Chondrocyte (in vitro differentiated cells): ENCODE measurements at regions not wholly inside any gene's neighbourhood (a gene's known extent, or its start where the extent isn't known, plus 50 kb on each side); places are given as distances from the start of the nearest gene placed in this dataset.

Experiments used
- DNase-seq: peaks from one replicate; pipeline ENCODE4 v3.0.0; 2021; ENCODE audit warnings: mixed read lengths, low spot score
- H3K27ac Mint-ChIP-seq: one replicate; pipeline ENCODE4 v1.8.0; 2021; ENCODE audit warnings: mild to moderate bottlenecking, moderate library complexity, mixed read lengths; ENCODE audit not compliant: unreplicated experiment
- H3K27me3 Mint-ChIP-seq: 2 replicates; pipeline ENCODE4 v1.8.0; 2021; ENCODE audit warnings: low read depth, mixed read lengths
- H3K36me3 Mint-ChIP-seq: 2 replicates; pipeline ENCODE4 v1.8.0; 2021; ENCODE audit warnings: low read depth, mixed read lengths
- H3K4me1 Mint-ChIP-seq: 2 replicates; pipeline ENCODE4 v1.8.0; 2021; ENCODE audit warnings: low read depth, mild to moderate bottlenecking, mixed read lengths
- H3K4me3 Mint-ChIP-seq: one replicate; pipeline ENCODE4 v1.8.0; 2021; ENCODE audit warnings: mild to moderate bottlenecking, moderate library complexity, mixed read lengths; ENCODE audit not compliant: unreplicated experiment
- H3K9me3 Mint-ChIP-seq: 2 replicates; pipeline ENCODE4 v1.8.0; 2021; ENCODE audit warnings: low read depth, mixed read lengths
- TF ChIP-seq, protein P1 (sequence below): fragments of 200-600 bp; sonication (generic); IDR thresholded peaks from 2 replicates; pipeline ENCODE4 v1.5.0; 2021; ENCODE audit warnings: antibody characterized with exemption, mild to moderate bottlenecking, moderate library complexity

DNA sequence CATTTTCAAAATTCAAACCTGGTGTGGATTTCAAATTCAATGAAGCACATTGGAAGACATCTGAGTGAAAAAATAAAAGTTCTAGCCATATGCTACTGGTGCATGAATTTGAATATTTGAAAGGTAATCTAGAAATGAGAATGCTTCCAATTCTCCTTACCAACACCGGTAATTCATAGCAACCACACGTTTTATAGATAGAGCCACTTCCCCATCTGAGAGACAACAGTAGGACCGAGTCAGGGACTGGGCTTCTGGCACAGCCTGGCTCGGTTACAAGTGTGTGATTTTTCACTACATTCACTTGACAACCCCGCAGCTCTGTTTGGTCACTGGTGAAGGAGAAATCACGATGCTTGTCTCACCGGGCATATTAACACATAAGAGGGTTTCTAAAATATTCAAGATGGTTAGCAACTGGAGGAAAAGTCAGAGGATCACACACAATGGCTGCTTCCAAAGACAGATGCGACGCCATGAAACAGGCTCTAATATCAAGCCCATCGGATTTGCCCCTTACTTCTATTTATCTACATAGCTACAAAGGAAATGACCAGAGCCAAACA is 86.5 kb upstream of the FOXN3 start:
- Mint-ChIP-seq H3K27ac (no peak overlapping the region), H3K36me3 (peaks cover 5% of the 10 kb centered on the region), H3K9me3 (no peaks in the 10 kb centered on the region), H3K4me1 (peaks cover 39% of the 10 kb centered on the region), H3K27me3 (no peaks in the 10 kb centered on the region), H3K4me3 (no peak overlapping the region)
- DNase-seq = no peak
- TF ChIP-seq, protein P1, sequence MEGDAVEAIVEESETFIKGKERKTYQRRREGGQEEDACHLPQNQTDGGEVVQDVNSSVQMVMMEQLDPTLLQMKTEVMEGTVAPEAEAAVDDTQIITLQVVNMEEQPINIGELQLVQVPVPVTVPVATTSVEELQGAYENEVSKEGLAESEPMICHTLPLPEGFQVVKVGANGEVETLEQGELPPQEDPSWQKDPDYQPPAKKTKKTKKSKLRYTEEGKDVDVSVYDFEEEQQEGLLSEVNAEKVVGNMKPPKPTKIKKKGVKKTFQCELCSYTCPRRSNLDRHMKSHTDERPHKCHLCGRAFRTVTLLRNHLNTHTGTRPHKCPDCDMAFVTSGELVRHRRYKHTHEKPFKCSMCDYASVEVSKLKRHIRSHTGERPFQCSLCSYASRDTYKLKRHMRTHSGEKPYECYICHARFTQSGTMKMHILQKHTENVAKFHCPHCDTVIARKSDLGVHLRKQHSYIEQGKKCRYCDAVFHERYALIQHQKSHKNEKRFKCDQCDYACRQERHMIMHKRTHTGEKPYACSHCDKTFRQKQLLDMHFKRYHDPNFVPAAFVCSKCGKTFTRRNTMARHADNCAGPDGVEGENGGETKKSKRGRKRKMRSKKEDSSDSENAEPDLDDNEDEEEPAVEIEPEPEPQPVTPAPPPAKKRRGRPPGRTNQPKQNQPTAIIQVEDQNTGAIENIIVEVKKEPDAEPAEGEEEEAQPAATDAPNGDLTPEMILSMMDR = no peak

DNA sequence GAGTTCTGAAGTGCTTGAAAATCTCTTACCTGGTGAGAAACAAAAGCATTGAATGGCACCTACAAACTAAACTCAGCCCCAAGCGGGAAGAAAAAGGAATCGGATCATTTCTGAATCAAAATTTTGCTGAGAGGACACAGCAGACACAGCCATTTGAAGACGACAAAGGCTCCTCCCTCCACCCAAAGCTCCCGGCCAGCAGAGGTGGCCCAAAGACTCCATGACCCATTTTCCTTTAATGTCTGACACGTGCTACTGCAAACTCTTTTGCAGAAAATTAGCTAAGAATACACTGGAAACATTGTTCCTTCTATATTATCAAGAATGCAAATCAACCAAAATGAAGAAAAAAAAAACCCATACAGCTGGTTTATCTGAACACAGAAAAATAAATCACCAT is 85.9 kb upstream of the FOXN3 start:
- Mint-ChIP-seq H3K27me3 (no peaks in the 10 kb centered on the region), H3K36me3 (peaks cover 5% of the 10 kb centered on the region), H3K4me1 (peaks cover 34% of the 10 kb centered on the region), H3K9me3 (no peaks in the 10 kb centered on the region), H3K4me3 (no peak overlapping the region), H3K27ac (no peak overlapping the region)
- no peak for DNase-seq
- TF ChIP-seq, protein P1 = no peak

DNA sequence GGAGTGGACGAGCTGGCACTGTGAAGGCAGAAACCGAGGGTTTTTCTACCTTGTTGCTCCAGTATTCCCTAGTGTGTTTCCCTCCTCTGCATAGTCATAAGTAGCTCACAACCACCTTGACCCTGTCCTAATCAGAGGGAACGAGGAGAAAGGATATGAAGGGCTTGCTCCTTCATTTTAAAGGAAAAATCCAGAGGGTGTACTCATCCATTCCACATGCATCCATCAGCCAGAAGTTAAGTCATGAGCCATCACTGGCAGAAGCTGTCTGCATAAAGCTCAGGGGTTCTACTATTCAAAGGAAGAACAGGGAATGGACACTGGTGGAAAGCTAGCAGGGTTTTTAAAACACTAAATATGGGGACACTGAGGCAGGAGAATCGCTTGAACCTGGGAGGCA is 84.3 kb upstream of the FOXN3 start:
- Mint-ChIP-seq H3K9me3 (no peaks in the 10 kb centered on the region), H3K4me1 (peaks cover 24% of the 10 kb centered on the region), H3K27me3 (no peaks in the 10 kb centered on the region), H3K36me3 (peaks cover 5% of the 10 kb centered on the region), H3K4me3 (no peak overlapping the region), H3K27ac (no peak overlapping the region)
- no peak for DNase-seq
- TF ChIP-seq, protein P1 = no peak

DNA sequence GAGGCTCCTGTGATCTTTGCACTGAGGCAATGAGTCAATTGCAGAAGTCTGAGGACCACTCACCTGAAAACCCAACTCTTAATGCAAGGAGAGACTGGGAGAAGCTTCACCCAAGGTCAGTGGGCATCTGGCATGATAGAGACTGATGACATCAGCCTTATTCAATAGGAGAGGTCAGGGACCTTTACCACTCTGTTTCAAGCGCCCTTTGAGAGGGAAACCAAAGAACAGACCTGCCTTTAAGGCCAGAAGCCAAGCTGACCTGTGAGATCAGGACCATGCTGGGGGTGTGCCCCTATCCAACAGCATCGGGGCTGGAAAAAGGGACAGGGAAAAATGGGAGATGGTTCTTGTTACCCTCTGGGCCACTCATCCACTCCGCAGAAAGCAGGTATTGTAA is 83.3 kb upstream of the FOXN3 start:
- peaks cover 24% of the 10 kb centered on the region for H3K4me1 Mint-ChIP-seq
- TF ChIP-seq, protein P1 = no peak
- H3K27ac Mint-ChIP-seq = no peak overlapping the region
- DNase-seq = no peak
- peaks cover 5% of the 10 kb centered on the region for H3K36me3 Mint-ChIP-seq
- no peak overlapping the region for H3K4me3 Mint-ChIP-seq
- H3K9me3 Mint-ChIP-seq = no peaks in the 10 kb centered on the region
- H3K27me3 Mint-ChIP-seq = no peaks in the 10 kb centered on the region

DNA sequence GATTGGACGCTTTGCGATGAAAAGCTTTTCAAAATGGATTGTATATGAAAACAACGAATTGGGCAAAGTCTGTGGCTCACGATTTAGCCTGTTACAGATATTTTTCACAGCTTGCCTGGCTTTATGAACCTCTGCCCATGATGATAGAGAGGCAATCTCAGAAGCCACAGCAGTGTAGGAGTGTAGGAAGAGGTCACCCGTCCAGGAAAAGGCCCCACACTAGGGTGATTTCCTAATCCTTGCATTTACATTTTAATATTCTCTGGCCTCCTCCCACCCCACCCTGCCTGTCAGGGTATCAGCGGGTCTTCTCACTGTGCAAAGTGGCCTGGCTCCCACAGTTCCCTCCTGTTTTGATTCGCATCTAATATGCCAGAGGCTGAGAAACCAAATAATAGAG is 81.8 kb upstream of the FOXN3 start:
- no peaks in the 10 kb centered on the region for H3K27me3 Mint-ChIP-seq
- H3K36me3 Mint-ChIP-seq = peaks cover 5% of the 10 kb centered on the region
- no peak overlapping the region for H3K4me3 Mint-ChIP-seq
- H3K27ac Mint-ChIP-seq = no peak overlapping the region
- TF ChIP-seq, protein P1 = no peak
- peaks cover 16% of the 10 kb centered on the region for H3K4me1 Mint-ChIP-seq
- no peaks in the 10 kb centered on the region for H3K9me3 Mint-ChIP-seq
- no peak for DNase-seq
